GM20000 (cell line): ENCODE measurements at regions not wholly inside any gene's neighbourhood (a gene's known extent, or its start where the extent isn't known, plus 50 kb on each side); places are given as distances from the start of the nearest gene placed in this dataset.

Experiments used
- DNase-seq: peaks from one replicate; pipeline ENCODE4 v3.0.0; 2012; ENCODE audit warnings: low spot score
- TF ChIP-seq, protein P1 (sequence below): IDR thresholded peaks from 2 replicates; pipeline ENCODE4 v1.5.1; 2012; ENCODE audit warnings: mild to moderate bottlenecking, control low read depth; ENCODE audit errors: extremely low read depth, missing control alignments

DNA sequence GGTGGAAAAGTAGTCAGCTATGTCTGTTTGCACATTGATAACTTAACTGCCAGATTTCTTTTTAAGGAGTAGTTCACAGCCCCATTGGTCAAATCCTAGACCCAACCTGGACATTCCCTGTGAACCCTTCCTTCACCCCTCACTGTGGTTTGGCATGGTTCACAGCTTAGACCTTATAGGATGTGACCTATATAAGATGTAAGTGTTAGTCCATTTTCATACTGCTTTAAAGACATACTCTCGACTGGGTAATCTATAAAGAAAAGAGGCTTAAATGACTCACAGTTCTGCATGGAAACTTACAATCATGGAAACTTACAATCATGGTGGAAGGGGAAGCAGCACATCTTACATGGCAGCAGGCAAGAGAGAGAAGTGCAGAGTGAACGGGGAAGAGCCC is 1066.2 kb downstream of the TTLL7 start:
- TF ChIP-seq, protein P1, sequence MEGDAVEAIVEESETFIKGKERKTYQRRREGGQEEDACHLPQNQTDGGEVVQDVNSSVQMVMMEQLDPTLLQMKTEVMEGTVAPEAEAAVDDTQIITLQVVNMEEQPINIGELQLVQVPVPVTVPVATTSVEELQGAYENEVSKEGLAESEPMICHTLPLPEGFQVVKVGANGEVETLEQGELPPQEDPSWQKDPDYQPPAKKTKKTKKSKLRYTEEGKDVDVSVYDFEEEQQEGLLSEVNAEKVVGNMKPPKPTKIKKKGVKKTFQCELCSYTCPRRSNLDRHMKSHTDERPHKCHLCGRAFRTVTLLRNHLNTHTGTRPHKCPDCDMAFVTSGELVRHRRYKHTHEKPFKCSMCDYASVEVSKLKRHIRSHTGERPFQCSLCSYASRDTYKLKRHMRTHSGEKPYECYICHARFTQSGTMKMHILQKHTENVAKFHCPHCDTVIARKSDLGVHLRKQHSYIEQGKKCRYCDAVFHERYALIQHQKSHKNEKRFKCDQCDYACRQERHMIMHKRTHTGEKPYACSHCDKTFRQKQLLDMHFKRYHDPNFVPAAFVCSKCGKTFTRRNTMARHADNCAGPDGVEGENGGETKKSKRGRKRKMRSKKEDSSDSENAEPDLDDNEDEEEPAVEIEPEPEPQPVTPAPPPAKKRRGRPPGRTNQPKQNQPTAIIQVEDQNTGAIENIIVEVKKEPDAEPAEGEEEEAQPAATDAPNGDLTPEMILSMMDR, result no peak
- no peak for DNase-seq

DNA sequence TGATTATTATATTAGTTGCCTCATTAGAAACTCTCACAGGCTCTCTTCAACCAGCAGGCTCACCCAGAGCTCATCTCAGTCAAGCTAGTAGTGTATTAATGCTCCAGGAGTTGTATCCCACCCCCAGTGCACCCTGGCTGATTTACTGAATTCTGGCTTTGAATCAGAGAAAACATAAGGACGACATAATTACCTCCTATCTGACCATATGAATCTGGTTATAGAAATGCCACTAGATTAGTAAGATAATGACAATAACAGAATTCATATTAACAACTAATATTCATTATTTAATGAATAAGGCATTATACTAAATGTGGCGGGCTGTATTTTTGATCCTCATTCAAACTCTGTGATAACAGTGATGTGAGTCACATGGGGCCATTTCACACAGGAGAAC is 1066.7 kb downstream of the TTLL7 start:
- no peak for DNase-seq
- TF ChIP-seq, protein P1, result no peak

DNA sequence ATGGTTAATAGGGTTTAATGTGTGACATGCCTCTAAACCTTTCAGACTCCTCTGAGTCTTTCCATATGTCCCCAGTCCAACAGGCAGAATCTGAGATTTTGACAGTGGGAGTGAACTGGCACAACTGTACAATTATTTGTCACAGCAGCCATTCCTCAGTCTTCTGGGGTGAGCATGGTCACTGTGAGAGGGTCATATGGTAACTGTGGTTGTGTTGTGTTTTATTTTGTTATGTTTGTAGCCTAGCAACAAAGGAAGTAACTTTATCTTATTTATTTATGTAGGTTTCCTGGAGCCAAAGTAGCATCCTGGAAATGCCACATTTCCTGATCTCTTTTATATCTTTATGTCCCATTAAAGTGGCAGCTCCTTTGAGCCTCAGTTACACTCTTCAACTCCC is 1067.9 kb downstream of the TTLL7 start:
- DNase-seq, result no peak
- TF ChIP-seq, protein P1, result no peak

DNA sequence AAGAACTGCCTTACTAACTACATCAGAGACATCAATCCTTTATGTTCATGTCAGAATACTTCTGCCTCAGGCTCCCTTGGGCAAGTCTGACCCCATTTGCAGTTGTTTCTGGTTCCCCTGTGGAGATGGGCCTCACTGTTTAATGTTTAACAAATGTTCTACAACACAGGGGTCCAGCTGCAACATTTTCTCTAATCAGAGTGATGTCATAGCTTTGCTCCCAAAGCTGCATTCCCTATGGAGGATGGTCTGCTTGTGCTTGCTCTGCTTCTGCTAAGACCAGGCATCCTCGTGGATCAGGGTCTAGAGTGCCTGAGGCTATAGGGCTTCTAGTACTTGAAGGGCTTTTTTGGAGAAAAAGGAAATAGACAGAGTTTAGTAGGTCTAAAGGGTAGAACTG is 1071.2 kb downstream of the TTLL7 start:
- no peak for DNase-seq
- TF ChIP-seq, protein P1, result no peak

DNA sequence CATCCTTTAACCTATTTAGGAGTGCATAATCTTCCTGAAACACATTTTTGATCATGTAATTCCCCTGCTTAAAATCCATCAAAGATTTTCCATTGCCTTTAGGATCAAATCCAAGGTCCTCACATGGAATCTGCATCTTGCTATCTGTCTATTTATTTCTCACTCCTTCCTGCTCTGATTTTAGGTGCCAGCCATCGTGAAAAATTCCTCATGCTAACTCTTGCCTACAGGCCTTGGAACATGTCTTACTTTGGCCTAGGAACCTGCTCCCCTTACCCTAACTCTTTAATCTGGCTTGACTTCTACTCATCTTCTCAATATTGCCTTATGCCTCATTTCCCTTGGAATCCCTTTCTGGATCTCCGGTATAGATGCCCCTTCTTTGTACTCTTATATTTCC is 1074.3 kb downstream of the TTLL7 start:
- TF ChIP-seq, protein P1, result no peak
- no peak for DNase-seq

DNA sequence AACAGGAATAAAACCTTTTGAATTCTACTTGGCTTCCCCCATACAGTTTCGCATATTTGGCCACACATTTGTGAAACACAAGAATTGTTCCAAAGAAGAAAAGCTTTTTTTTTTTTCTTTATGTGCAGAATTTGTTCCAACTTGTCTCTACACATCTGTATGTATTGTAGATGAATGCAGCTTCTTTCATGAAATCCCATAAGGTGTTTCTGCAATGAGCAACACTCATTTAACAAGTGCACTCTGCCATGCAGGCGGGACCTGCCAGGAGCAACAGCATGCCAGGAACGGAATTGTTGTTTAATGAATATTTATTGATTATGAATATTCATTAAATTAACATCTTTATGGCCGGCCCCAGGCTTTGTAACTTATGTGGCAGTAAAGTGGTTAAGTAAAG is 1075.0 kb downstream of the TTLL7 start:
- TF ChIP-seq, protein P1, result no peak
- no peak for DNase-seq

DNA sequence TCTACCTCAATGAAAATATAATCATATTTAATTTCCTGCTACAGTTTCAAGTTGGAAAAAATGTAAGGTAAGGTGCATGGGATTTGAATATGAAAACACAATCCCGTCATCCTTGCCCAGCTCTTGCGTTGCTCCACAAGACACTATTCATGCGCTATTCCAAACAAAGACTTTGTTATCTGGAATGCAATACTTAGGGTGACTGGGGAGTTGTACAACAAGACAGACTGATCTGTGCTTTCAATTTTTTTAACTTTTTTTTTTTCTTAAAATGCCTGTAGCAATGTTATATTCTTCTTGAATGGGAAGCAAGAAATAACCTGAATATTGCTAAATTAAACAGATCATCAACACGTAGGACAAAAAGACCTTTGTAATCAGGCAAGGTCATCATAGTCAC is 1077.2 kb downstream of the TTLL7 start:
- no peak for DNase-seq
- TF ChIP-seq, protein P1, result no peak
